AG08395 (cell line): ENCODE measurements at regions not wholly inside any gene's neighbourhood (a gene's known extent, or its start where the extent isn't known, plus 50 kb on each side); places are given as distances from the start of the nearest gene placed in this dataset.
A peak's percentile ranks its signal among the peaks of the same experiment; 100 is the strongest.
"Not testable (repeated sequence)": the region's sequence is repeated elsewhere in the genome, so short reads cannot be mapped to it uniquely, and the experiment has no call there.

Experiments used
- DNase-seq: peaks from one replicate; pipeline ENCODE4 v3.0.0; 2012; ENCODE audit warnings: mixed read lengths, low spot score

DNA sequence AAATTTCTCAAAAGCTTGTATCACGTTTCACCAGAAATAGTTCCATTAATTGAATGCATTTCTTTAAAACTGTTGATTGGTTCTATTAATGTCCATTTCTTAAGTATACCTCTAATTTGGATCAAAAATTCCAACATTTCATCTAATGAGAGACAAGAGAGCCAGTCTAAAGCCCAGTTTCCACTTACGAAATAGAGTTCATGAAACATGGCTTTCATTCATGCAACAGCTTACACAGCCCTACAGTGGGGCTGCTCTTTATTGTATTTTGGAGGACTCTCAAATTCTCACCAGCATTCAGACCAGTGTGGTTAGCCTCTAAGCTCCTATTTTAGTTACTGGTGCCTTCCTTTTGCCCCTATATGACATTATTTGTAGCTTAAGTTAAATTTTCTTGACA lies 566.9 kb upstream of the RGMB start:
- no peak for DNase-seq

DNA sequence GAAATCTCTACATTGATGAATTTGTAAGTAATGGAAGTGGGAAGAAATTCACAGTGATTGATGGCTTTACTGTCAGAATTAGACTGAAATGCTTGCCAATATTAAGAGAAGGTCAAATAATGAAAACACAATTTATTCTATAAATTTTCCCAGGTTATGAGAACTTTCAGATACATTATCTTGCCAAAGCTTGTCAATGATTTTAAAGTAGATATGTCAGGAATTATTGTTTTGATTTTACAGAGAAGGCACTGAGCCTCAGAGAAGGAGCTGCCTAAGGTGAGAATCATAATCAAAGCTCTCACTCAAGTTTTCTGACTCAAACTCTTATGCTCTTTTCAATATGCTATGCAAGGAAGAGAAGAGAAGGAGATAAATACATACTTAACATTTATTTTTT lies 564.0 kb upstream of the RGMB start:
- no peak for DNase-seq

DNA sequence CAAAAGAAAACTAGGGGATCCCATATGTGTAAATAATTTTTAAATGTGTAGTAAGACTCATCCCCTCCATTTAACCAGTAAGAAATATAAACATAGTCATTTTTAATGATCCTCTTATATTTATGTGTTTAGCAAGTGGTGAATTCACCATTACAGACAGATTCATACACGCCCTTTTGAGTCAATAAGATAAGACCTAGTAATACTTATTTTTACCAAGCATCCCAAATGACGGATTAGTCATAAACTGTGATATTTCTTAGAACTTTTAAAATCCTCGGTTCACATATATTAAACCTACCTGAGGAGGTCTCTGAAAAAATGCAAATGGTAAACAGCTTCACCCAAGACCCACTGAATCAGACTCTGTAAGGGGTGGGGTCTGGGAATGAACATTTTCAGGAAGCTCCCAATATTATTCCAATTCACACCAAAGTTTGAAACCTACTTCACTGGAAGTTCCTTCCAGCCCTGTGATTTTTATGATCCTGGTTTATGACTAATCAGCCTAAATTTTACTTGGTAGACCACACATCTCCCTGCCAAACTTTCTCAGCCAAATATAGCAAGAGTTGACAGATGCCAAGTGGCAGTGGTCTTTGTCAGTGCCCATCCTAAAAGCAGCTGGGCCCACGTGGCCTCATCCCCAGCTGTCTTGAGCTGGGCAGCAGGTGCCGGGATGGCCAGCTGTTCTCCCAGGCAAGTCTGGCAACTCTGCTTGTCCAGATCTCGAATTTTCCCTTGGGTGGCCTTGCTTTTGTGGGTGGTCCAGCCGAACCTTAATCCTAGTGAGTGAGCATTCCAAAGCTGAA lies 559.0 kb upstream of the RGMB start:
- DNase-seq = peak; percentile 28

GRCh38 chr5:98217138-98217537 lies 556.3 kb upstream of the RGMB start:
- no peak for DNase-seq

- DNase-seq = no peak
Measured at GRCh38 chr5:98218838-98219237, 554.6 kb upstream of the RGMB start.

- no peak for DNase-seq
Measured at GRCh38 chr5:98227489-98227888, 546.0 kb upstream of the RGMB start.

DNA sequence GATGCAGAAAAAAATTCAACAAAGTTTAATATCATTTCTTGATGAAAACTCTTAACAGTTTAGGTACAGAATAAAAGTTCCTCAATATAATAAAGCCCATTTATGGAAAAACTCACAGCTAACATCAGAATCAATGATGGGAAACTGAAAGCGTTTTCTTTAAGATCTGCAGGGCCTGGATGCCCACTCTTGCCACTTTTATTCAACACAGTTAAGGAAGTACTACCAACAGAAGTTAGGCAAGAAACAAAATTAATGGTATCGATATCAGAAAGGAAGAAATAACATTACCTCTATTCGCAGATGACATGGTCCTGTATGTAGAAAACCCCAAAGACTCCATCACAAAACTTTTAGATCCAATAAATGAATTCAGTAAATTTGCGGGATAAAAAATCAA lies 542.4 kb upstream of the RGMB start:
- DNase-seq = no peak

DNA sequence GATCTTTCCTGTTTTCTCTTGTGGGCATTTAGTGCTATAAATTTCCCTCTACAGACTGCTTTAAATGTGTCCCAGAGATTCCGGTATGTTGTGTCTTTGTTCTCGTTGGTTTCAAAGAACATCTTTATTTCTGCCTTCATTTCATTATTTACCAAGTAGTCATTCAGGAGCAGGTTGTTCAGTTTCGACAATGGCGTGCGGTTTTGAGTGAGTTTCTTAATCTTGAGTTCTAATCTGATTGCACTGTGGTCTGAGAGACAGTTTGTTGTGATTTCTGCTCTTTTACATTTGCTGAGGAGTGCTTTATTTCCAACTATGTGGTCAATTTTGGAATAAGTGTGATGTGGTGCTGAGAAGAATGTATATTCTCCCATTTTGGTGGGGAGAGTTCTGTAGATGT lies 535.7 kb upstream of the RGMB start:
- DNase-seq = not testable (repeated sequence)

GRCh38 chr5:98243972-98244371 lies 529.5 kb upstream of the RGMB start:
- no peak for DNase-seq

DNA sequence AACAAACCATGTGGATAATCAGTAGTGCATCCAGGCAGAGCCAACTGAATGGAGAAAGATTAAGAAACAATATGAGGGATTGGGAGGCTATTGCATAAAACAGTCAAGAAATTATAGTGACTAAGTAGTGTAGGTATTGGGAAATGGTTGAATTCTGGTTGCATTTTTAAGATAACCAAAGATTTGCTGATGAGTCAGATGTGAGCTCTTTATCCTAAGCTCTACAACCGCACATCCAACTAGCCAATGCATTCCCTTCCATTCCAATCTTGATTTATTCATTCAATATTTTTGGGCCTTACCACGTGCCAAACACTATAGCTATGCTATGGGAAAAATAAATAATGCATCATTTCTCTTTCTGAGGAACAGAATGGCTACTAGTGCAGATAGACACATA lies 524.5 kb upstream of the RGMB start:
- peak; percentile 65 for DNase-seq

DNA sequence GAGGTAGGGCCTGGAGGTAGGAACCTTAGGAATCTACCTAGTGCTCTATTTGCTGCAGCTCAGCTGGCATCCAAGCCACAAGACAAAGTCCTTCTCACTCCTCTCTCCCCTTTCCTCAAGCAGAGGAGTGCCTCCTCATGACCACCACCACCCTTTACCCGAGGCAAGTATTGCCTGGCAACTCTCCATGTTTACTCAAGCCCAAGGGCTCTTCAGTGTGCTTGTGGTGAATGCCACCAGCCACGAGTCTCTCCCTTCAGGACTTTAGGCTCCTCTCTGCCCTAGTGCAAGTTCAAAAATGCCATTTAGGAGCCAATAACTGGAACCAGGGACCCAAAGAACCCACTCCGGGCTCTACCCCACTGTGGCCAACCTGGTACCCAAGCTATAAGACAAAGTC lies 514.5 kb upstream of the RGMB start:
- DNase-seq = no peak

GRCh38 chr5:98259595-98259994 lies 513.9 kb upstream of the RGMB start:
- no peak for DNase-seq

GRCh38 chr5:98263084-98263483 lies 510.4 kb upstream of the RGMB start:
- DNase-seq = no peak

- DNase-seq = no peak
Measured at GRCh38 chr5:98268162-98268860, 505.2 kb upstream of the RGMB start.

DNA sequence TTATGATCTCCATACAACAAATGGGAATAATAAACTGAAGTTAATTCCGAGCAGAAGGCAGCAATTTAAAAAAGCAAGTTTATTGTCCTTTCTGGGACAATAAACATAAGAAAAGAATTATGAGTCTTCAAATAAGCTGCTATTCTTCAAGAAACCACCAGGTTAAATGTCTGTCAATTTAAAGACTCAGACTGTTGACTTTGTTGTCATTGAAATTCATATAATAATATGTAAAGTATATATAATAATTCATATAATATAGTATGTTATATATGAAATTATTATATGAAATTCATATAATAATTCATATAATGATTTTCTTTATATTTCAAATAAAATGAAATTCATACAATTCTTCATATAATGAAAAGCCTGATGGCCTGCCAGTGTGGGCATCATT lies 497.5 kb upstream of the RGMB start:
- no peak for DNase-seq

- no peak for DNase-seq
Measured at GRCh38 chr5:98282521-98282920, 490.9 kb upstream of the RGMB start.

DNA sequence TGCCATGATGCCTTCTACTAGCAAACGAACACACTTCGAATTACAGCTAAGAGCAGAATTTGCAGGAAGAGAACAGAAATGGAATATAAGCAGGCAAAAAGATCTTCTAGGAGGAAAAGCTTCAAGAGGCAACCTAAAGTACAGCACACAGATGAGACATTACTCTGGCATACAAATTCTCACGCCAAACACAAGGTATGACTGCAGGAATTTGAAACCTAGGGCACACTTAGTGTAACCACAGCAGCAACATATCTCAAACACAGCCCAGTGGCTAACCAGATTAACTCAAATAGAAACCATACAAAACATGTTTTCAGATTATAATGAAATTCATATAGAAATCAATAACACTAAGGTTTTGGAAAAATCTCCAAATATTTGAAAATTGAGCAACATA lies 481.0 kb upstream of the RGMB start:
- no peak for DNase-seq

DNA sequence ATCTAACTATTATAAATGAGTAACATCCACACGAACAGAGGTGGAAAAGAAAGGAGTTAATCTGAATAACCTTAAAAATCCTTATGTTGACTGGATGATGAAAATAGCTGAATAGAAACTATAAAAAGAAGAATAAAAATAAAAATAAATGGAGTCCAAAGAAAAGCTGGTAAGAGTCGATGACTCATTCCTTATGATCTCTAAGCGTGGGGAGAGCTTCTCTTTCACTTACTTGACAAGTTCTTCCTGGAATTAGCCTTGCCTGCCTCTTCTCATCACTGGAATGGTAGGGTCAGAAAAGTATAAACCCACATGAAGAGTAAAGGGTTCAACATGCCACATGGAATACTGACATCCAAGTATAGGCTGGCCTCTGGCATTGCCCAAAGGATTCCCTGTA lies 477.0 kb upstream of the RGMB start:
- peak; percentile 10 for DNase-seq

DNA sequence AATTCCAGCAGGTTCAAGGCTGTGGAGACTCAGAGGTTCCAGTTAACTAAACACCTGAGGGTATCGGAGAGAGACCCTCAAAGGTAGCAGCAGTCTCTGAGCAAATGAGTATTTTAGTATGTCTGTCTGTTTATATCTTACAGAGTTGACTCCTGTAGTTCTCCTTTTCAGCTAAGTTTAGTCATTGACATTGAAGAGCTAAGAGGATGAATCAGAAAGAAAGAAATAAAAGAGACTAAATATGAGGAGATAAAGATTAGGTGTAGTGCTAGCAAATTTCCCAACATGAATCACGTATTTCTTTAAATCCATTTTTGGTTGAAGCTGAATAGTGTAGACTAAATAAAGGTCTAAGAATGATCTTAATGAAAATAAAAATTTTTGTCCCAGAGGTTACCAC lies 474.0 kb upstream of the RGMB start:
- no peak for DNase-seq

- DNase-seq = no peak
Measured at GRCh38 chr5:98301547-98301946, 471.9 kb upstream of the RGMB start.

DNA sequence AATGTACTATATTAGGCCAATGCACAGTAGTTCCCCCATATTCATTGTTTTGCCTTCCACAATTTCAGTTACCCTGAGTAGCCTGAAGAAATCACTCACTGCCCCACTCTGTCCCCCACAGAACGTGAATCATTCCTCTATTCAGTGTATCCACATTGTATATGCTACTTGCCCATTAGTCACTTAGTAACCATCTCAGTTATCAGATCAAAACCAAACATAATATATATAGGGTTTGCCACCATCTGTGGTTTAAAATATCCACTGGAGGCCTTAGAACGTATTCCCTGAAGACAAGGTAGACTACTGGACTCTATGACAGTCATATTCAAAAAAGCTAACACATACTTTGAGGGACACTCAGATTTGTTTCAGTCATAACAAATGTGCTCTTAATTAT lies 465.7 kb upstream of the RGMB start:
- DNase-seq = peak; percentile 25

DNA sequence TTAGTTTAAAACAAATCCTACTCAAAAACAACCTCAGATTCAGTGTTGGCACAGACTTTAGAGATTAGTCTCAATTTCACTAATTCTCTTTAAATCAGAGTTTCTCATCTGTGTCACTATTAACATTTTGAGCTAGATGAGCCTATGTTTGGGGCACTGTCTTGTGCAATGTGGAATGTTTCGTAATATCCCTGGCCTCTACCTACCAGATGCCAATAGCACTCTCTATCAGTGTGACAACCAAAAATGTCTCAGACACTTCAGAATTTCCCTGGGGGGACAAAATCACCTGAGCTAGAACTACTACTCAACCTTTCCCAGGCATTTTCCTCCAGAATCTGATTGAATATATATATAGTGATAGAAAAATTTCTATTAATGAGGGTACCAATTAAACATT lies 465.2 kb upstream of the RGMB start:
- DNase-seq = no peak

- no peak for DNase-seq
Measured at GRCh38 chr5:98308960-98309359, 464.5 kb upstream of the RGMB start.
